NOMO-1 (cell line): ENCODE measurements at regions not wholly inside any gene's neighbourhood (a gene's known extent, or its start where the extent isn't known, plus 50 kb on each side); places are given as distances from the start of the nearest gene placed in this dataset.

Experiments used
- DNase-seq, 2 experiments: peaks; one replicate each; lab custom pipeline; 2025; ENCODE audit not compliant: unreplicated experiment in 2 of 2; lab: John Stamatoyannopoulos, UW

DNA sequence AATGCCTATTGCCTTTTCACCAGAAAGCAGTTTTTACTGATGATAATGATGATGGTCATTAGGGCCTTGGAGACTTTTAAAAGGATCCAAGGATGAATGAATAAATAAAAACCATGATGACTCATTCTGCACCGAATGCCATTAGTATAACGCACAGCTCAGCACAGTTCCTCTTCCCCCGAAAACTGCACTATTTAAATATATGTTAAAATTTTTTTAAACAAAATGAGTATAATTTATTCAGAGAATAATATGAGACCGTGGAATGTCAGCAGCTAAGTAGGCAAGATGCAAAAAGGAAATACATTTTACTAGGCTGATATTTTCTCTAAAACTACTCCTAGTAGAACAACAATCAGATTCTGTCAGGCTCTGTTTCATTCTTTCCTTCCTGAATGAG lies 83.4 kb upstream of the NANOGP8 start:
- DNase-seq, result no peak

DNA sequence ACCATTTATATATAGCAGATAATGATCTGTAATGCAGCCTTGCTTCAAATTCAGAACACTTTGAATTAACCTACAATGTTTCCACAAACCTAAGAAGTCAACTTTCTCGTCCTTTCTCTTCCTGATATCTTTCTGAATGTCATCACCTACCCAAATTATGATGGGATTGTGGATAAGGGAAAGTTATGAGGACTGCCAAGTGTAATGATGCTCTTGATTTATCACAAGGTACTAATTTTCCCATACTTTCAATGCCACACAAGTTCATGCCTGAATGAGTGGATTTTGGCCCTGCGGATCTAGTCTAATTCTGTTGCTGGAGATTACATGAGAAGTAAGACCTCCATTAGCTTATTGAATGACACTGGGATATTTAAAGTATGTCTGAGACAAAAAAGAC lies 82.6 kb upstream of the NANOGP8 start:
- no peak for DNase-seq

DNA sequence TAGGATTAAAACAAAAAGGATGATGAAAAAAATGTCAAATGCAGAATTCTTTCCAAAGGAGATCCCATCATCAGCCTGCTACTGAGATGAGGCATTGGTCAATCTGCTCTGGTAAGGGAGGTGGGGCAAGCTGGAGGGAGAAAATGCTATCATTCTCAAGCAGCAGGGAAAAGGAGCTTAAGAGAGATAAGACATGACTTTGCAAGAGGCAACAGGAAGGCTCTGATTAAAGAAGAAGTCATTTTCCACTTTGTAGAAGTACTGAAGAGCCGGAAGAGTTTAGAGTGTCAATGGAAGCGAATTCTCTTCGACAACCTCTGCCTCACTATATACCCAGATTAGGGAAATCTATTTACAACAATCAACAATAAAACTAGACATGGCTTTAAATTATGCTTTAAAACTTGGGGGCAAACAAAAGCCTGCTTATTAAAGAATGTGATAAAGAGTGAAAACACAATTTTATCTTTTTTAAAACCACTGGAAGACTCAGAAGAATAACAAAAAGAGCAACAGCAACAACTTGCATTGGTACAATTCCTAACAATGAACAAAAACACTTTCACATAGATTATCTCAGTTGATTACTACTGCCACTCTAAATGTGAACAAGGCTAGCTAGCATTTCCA lies 81.8 kb upstream of the NANOGP8 start:
- no peak for DNase-seq

DNA sequence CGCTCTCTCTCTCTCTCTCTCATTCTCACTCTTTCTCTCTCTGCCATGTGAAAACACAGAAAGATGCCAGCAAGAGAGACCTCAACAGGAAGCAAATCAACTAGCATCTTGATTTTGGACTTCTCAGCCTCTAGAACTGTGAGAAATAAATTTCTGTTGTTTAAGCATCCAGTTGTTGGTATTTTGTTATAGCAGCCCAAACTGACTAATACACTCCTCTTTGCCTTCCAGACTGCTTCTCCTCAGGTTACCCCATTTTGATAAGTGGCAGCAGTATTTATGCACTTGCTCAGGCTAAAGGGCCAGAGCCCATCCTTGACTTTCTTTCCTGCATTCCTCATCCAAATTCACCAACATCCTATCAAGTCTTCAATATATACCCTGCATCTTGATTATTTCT lies 76.6 kb upstream of the NANOGP8 start:
- no peak for DNase-seq

DNA sequence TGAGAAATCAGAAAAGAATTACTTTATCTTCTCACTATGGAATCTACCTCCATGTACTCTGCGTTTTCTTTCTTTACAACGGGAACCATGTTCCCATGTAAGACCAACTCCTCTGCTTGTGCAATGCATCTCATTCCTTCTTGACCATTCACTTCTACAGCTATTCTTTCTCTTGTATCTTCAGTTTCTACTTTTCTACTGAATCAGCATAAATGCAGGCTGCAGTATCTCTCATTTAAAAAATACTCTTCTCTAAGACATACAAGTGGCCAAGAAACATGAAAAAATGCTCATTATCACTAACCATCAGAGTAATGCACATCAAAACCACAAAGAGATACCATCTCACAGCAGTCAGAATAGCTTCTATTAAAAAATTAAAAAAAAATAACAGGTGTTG lies 74.1 kb upstream of the NANOGP8 start:
- no peak for DNase-seq

DNA sequence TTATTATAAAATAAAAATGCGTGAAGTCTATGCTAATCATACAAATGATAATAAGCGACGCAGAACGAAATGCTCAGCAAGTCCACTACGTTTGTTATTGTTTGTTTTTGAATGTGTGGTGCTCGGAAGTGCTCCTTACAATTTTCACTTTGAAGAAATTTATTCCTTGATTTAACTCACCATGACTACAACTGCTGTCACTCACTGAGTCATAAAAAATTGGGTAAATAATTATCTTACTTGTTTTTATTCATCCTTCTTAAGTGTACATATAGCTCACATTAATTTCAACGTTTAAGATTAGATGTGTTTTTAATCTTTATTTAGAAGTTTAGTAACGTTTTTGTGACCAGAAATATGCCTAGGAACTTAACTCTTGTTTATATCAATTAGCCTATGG lies 66.7 kb upstream of the NANOGP8 start:
- DNase-seq, result no peak

DNA sequence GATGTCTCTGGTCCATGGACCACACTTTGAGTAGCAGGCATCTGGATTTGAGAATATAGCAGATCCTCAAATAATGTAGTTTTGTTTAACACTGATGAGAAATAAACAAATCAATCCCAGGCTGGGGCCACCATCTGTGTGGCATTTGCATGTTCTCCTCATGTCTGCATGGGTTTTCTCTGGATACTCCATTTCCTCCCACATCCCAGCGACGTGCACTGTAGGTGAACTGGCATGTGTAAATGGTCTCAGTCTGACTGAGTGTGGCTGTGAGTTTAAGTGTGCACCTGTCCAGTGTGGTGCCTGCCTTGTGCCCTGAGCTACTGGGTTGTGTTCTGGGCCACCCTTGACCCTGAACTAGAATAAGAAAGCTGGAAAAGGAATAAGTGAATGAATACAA lies 66.3 kb upstream of the NANOGP8 start:
- no peak for DNase-seq

DNA sequence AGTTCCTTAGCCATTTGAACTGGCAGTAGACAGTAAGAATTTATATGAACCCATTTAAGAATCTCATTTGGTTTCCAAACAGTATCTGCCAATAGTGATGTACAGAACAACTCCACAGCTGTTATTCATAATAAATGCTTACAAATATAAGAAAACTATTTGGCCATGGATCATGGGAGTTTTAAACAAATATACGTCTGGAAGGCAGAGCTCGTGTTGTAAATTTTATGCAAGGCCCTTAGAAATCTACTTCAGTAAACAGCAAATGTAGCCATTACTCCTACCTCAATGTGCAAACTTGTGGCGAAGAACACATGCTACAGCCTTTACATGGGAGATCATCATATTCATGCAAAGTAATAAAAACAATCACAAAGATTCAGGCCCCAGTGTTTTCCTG lies 65.3 kb upstream of the NANOGP8 start:
- DNase-seq, result no peak

DNA sequence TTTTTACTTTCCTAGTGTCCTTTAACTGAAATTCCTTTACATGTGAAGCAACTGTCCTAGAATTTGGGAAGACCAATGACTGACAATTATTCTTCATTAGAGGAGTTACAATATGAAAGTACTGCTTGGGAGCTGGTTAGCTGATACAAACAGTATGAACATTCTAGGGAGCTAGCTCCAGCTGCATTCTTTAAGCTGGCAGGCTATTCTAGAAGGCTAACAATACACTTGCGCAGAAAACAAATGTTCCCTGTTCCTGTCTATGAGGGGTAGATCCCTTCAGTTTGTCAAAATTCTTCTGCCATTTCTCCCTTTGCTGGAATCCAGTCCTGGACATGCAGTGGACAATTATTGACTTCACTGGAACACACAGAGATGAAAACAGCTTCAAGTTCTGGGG lies 60.2 kb upstream of the NANOGP8 start:
- no peak for DNase-seq

DNA sequence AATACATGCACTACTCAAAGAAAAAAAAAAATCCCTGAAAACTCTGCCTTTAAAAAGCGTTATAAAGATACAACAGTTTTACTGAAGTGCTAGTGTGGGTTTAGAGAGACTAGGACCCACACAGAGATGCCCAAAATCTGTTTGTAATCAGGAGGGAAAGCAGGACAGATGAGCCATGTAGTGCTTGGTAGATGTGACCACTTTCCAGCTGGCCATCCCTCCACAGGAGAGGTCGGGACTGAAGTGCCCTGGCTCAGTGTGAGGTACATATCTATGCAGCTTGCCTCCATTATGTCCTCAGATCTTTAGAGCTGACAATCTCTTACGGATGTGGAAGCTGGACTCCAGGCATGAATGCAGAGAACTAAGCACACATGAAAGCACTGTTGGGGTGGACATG lies 57.5 kb upstream of the NANOGP8 start:
- no peak for DNase-seq

DNA sequence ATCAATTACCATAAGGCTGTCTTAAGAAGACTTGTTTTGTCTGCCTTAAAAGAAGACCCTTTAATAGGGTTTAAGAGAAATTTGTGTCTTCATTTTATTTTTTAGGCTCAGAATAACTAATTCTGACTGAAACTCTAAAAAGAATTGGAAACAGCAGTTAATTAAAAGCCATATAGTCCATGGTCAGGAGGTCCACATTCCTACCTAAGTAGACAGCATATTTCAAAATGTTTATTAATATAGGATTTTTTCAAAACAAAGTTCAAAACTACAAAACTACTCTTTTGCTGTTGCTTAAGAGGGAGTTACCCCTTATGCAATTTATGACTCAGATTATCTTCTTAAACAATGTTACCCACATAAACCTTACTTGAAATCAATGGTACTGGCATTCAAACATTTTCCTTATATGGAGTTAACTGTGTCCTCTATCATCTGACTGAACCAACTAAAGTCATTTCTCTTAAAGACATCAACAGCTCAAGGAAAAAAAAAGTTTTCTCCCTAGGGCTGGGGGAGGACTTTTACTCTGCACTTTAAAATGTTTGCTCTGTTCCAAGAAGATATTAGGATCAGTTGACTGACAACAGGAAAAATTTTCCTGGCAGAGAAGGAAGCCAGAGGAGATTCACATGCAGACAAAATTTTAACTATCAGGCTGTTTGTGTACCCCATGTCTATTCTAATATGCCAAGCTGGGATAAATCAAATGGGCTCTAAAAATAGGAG lies 56.8 kb upstream of the NANOGP8 start:
- peak; percentile 45 to 79 for DNase-seq

DNA sequence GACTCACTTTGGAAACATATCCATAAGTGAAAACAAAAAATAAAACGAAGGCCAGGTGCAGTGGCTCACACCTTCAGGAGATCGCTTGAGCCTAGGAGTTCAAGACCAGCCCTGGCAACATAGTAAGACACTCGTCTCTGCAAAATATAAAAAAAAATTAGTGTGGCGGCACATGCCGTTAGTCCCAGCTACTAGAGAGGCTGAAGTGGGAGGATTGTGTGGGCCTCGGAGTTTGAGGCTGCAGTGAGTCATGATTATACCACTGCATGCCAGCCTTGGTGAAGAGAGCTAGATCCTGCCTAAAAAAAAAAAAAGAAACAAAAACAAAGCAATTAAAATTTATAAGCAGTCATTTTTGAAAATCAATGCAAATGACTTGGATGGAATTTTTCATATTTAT lies 54.7 kb upstream of the NANOGP8 start:
- no peak for DNase-seq

DNA sequence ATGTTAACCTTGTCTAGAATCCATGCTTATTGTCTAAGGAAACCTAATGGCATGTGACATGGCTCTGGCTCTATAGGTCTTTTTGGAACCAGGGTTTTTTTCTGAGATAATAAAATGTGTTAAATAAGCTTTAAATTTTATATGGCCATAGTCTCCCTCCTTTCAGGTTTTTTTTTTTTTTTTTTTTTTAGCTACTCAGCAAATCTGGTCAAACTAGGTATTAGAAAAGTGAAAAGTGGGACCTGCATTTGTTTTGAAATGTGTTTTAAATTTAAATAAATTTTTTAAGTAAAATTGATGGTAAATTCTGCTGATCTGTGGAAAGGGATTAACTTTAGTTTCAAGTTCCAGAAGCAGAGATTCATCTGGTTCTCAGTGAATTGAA lies 52.1 kb upstream of the NANOGP8 start:
- DNase-seq, result no peak

DNA sequence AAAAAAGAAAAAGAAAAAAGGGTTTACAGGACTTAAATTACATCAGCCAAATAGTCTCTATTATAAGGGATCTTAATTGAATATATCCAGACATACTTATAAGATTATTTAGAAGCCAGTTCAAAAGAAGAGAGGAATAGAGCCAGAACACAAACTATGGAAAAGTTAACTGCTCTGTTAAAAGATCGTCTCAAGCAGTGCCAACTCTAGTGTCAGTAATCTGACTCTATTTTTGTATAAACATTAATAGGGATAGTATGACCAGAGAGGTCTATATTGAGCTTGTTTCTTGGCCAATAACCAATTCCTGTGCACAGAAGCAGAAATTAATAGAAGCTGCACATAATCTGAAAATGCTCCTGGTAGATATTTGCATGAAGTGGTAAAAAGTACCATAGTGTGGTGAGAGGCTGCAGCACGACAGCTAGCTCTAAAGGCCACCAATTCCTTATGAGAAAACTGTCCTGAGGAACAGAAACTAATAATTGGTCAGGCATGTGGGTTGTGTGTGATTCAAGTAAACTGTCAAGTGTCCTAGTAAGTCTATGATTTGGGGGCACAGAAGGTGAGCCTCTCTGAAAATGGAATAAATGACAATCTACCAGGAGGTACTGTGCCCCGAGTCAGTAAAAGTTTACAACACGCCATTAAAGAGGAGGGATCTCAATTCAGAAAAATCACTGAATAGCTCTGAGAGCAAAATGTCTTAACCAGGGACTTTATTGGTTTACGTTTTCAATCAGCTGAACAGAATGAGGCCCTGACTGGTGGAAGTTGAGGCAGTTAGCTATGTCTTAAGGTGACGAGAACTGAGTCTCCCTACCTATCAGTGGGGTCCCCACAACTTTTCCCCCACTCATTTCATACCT lies 51.5 kb upstream of the NANOGP8 start:
- peak in 1 of 2 experiments; percentile 14 for DNase-seq
